HCT116 (cell line): ENCODE measurements at regions not wholly inside any gene's neighbourhood (a gene's known extent, or its start where the extent isn't known, plus 50 kb on each side); places are given as distances from the start of the nearest gene placed in this dataset.

Experiments used
- ATAC-seq: fragments of 200-7000 bp; cut with Tn5 transposase; 2 replicates; pipeline ENCODE4 v1.9.1; 2020; ENCODE audit warnings: mild to moderate bottlenecking, moderate library complexity
- BruUV-seq: library from RNA; stranded (reverse); fragments of 400-500 nt; replicated peaks from 2 replicates; lab custom pipeline; 2021; lab: Mats Ljungman, UMichigan
- CTCF ChIA-PET: fragments of 300-600 bp; sonication (Branson Sonifier 250); formaldehyde crosslinking; loops from one replicate; lab custom pipeline; 2021; ENCODE audit warnings: antibody characterized with exemption; lab: Charles Lee
- POLR2A ChIA-PET: fragments of 300-600, 350-600 bp; sonication (Branson Sonifier 250); formaldehyde crosslinking; loops from one replicate; lab custom pipeline; 2021; ENCODE audit warnings: antibody characterized with exemption; lab: Charles Lee
- RAD21 ChIA-PET, 2 experiments: fragments of 300-600 bp; sonication (Branson Sonifier 250); formaldehyde crosslinking; loops; one replicate each; lab custom pipeline; 2023; ENCODE audit warnings: low total read pairs in 2 of 2; ENCODE audit not compliant: uncharacterized antibody in 2 of 2, unreplicated experiment in 2 of 2, low non-redundant PET in 1 of 2; lab: Charles Lee
- DNase-seq: peaks from one replicate; pipeline ENCODE4 v3.0.0-alpha.2; 2010; ENCODE audit warnings: low read depth, low spot score
- H2AFZ ChIP-seq: fragments of 200-600 bp; shearing (Covaris generic), sonication (generic); 2 replicates; pipeline ENCODE4 v1.6.1; 2017; ENCODE audit warnings: low read depth, mixed run types, mixed read lengths, antibody characterized with exemption, low read length; ENCODE audit not compliant: poor library complexity, severe bottlenecking
- H3K27ac ChIP-seq: 2 replicates; pipeline ENCODE4 v1.5.1; 2012; ENCODE audit warnings: low read depth, low read length
- H3K27me3 ChIP-seq: fragments of 200-600 bp; sonication (generic); 2 replicates; pipeline ENCODE4 v1.6.1; 2016; ENCODE audit warnings: mixed run types, low read length, mixed read lengths; ENCODE audit not compliant: insufficient read depth
- H3K36me3 ChIP-seq, 2 experiments: fragments of 200-500 bp in 1 of 2; fragments of 200-600 bp in 1 of 2; sonication (Bioruptor generic) in 1 of 2; sonication (generic) in 1 of 2; 2 replicates each; pipeline versions ENCODE4 v1.5.1 to v1.6.1; 2014 to 2016; ENCODE audit warnings: low read length in 2 of 2, inconsistent platforms in 1 of 2, mixed read lengths in 1 of 2, mixed run types in 1 of 2; ENCODE audit not compliant: insufficient read depth in 2 of 2, control insufficient read depth in 1 of 2
- H3K4me1 ChIP-seq, 2 experiments: fragments of 200-600 bp in 1 of 2; sonication (generic) in 1 of 2; 2 replicates each; pipeline versions ENCODE4 v1.5.1 to v1.6.1; 2012 to 2017; ENCODE audit warnings: low read length in 2 of 2, inconsistent platforms in 1 of 2, mild to moderate bottlenecking in 1 of 2, mixed read lengths in 1 of 2, mixed run types in 1 of 2, moderate library complexity in 1 of 2; ENCODE audit not compliant: insufficient read depth in 2 of 2, control insufficient read depth in 1 of 2
- H3K4me2 ChIP-seq: fragments of 200-600 bp; sonication (generic); 2 replicates; pipeline ENCODE4 v1.6.1; 2017; ENCODE audit warnings: mixed run types, low read length, mixed read lengths
- H3K4me3 ChIP-seq, 2 experiments: fragments of 200-600 bp in 1 of 2; sonication (generic) in 1 of 2; replicated peaks in 1 of 2; 2 replicates each; pipeline ENCODE4 v1.5.1; 2011 to 2016; ENCODE audit warnings: low read length in 2 of 2, control low read depth in 1 of 2, low read depth in 1 of 2, mild to moderate bottlenecking in 1 of 2, mixed read lengths in 1 of 2, mixed run types in 1 of 2
- H3K79me2 ChIP-seq: fragments of 200-600 bp; sonication (generic); 2 replicates; pipeline ENCODE4 v1.6.1; 2017; ENCODE audit warnings: mild to moderate bottlenecking, mixed run types, low read length, moderate library complexity, mixed read lengths; ENCODE audit not compliant: insufficient read depth
- H3K9ac ChIP-seq: fragments of 200-600 bp; sonication (generic); 2 replicates; pipeline ENCODE4 v1.6.1; 2016; ENCODE audit warnings: low read length, mixed read lengths
- H3K9me2 ChIP-seq: fragments of 200-600 bp; sonication (generic), shearing (Covaris generic); 2 replicates; pipeline ENCODE4 v1.6.1; 2017; ENCODE audit warnings: mixed run types, mild to moderate bottlenecking, moderate library complexity; ENCODE audit not compliant: insufficient read depth
- H3K9me3 ChIP-seq, 2 experiments: fragments of 200-500 bp in 1 of 2; fragments of 200-600 bp in 1 of 2; sonication (Bioruptor generic) in 1 of 2; sonication (generic) in 1 of 2; 2 replicates each; pipeline ENCODE4 v1.6.1; 2014 to 2017; ENCODE audit warnings: low read length in 2 of 2, mixed read lengths in 2 of 2, inconsistent platforms in 1 of 2, low read depth in 1 of 2, mild to moderate bottlenecking in 1 of 2, mixed run types in 1 of 2, moderate library complexity in 1 of 2; ENCODE audit not compliant: control insufficient read depth in 1 of 2, insufficient read depth in 1 of 2
- H4K20me1 ChIP-seq: fragments of 200-600 bp; sonication (generic), shearing (Covaris generic); 2 replicates; pipeline ENCODE4 v1.6.1; 2017; ENCODE audit warnings: mixed run types, mild to moderate bottlenecking, moderate library complexity; ENCODE audit not compliant: insufficient read depth
- CBX3 ChIP-seq: IDR thresholded peaks from 2 replicates; pipeline ENCODE4 v1.6.1; 2012; ENCODE audit warnings: low read depth
- CTCF ChIP-seq, 3 experiments: fragments of 200-600 bp in 1 of 3; sonication (generic) in 1 of 3; IDR thresholded peaks in 2 of 3; conservative IDR thresholded peaks in 1 of 3; 2 replicates each; pipeline ENCODE4 v1.5.1; 2012 to 2017; ENCODE audit warnings: low read depth in 2 of 3, low read length in 2 of 3, antibody characterized with exemption in 1 of 3, borderline replicate concordance in 1 of 3, control low read depth in 1 of 3, mild to moderate bottlenecking in 1 of 3, mixed read lengths in 1 of 3, mixed run types in 1 of 3, moderate library complexity in 1 of 3; ENCODE audit not compliant: insufficient read depth in 1 of 3
- EGR1 ChIP-seq: IDR thresholded peaks from 2 replicates; pipeline ENCODE4 v1.6.1; 2012; ENCODE audit warnings: low read depth
- FOSL1 ChIP-seq: IDR thresholded peaks from 2 replicates; pipeline ENCODE4 v1.6.1; 2012; ENCODE audit warnings: low read depth
- JUND ChIP-seq: IDR thresholded peaks from 2 replicates; pipeline ENCODE4 v1.6.1; 2012
- POLR2A ChIP-seq: IDR thresholded peaks from 2 replicates; pipeline ENCODE4 v1.7.0; 2011; ENCODE audit warnings: borderline replicate concordance; ENCODE audit not compliant: insufficient read depth, insufficient read length; ENCODE audit errors: extremely low read depth
- POLR2AphosphoS5 ChIP-seq: IDR thresholded peaks from 2 replicates; pipeline ENCODE4 v1.6.1; 2011; ENCODE audit warnings: mild to moderate bottlenecking, low read depth, low read length, moderate library complexity
- RAD21 ChIP-seq: IDR thresholded peaks from 2 replicates; pipeline ENCODE4 v1.6.1; 2012; ENCODE audit warnings: low read depth, mild to moderate bottlenecking
- SP1 ChIP-seq: IDR thresholded peaks from 2 replicates; pipeline ENCODE4 v1.6.1; 2012; ENCODE audit warnings: low read depth
- YY1 ChIP-seq: IDR thresholded peaks from 2 replicates; pipeline ENCODE4 v1.6.1; 2011; ENCODE audit warnings: low read length, low read depth, moderate library complexity, mild to moderate bottlenecking; ENCODE audit not compliant: insufficient replicate concordance; ENCODE audit errors: extremely low read depth
- ZBTB33 ChIP-seq: IDR thresholded peaks from 2 replicates; pipeline ENCODE4 v1.6.1; 2011; ENCODE audit warnings: mild to moderate bottlenecking, low read length, moderate library complexity; ENCODE audit not compliant: insufficient replicate concordance; ENCODE audit errors: extremely low read depth
- ZFX ChIP-seq: fragments of 450-650 bp; IDR thresholded peaks from 2 replicates; pipeline ENCODE4 v1.6.1; 2017
- intact Hi-C: fragments of 100-400 bp; cut with micrococcal nuclease; formaldehyde crosslinking; loops from 2 replicates; pipeline ENCODE4 v1.10.0; 2022

GRCh38 chr7:68187532-68187931 lies 1190.9 kb downstream of the TYW1 start:
- ChIA-PET CTCF (no interaction called here), RAD21 (no interaction called here)
- Histone ChIP-seq H3K4me2 (no peak overlapping the region), H3K36me3 (no peaks in the 10 kb centered on the region), H3K9me3 (peaks cover 0 to 6% of the 10 kb centered on the region in 2 experiments; a peak in 2 of 4 replicates), H3K27me3 (no peaks in the 10 kb centered on the region), H2AFZ (no peak overlapping the region), H3K4me3 (no peak overlapping the region)
- intact Hi-C loops, result no loop called here
- no peak for ATAC-seq
- TF ChIP-seq EGR1 (no peak), POLR2A (no peak), ZFX (no peak), POLR2AphosphoS5 (no peak), RAD21 (no peak), YY1 (no peak), ZBTB33 (no peak), FOSL1 (no peak), SP1 (no peak), CBX3 (no peak), CTCF (IDR thresholded peaks at IDR 0.05 in 2 of 3, conservative IDR thresholded peaks at IDR 0.05 in 1 of 3; ENCODE audit: borderline replicate concordance in 1 of 3, insufficient read depth in 1 of 3, low read depth in 2 of 3, low read length in 2 of 3) (no peak), JUND (no peak)
- TF ChIP-seq, all 23 proteins: peak for 0
- H3K79me2 ChIP-seq, result no peaks in the 10 kb centered on the region
- H3K4me1 ChIP-seq, result no peaks in the 10 kb centered on the region
- no peaks in the 10 kb centered on the region for H3K9me2 ChIP-seq
- no peak overlapping the region for H3K9ac ChIP-seq
- no peaks in the 10 kb centered on the region for H4K20me1 ChIP-seq
- no peak for DNase-seq
- BruUV-seq, result no TSS peak
- H3K27ac ChIP-seq, result no peak overlapping the region
- POLR2A ChIA-PET, result no interaction called here
